ENCODE measurements at regions not wholly inside any gene's neighbourhood (a gene's known extent, or its start where the extent isn't known, plus 50 kb on each side); places are given as distances from the start of the nearest gene placed in this dataset.
"Not testable (repeated sequence)": the region's sequence is repeated elsewhere in the genome, so short reads cannot be mapped to it uniquely, and the experiment has no call there.

GRCh38 chr2:175342085-175342484 lies 160.6 kb upstream of the ATP5MC3 start:
- Histone ChIP-seq H3K9me3 (ENCODE audit: low read depth, low read length, poor library complexity, severe bottlenecking) (peaks cover 9% of the 10 kb centered on the region), H3K27ac (ENCODE audit: low read depth, low read length, poor library complexity, severe bottlenecking) (no peak overlapping the region), H3K36me3 (ENCODE audit: insufficient read depth, low read length, poor library complexity, severe bottlenecking) (no peaks in the 10 kb centered on the region), H3K4me3 (ENCODE audit: low read depth, low read length, poor library complexity, severe bottlenecking) (no peak overlapping the region), H3K27me3 (replicated peaks; ENCODE audit: insufficient read depth, low read depth, low read length, poor library complexity) (no peaks in the 10 kb centered on the region), H3K4me1 (ENCODE audit: insufficient read depth, low read length, poor library complexity, severe bottlenecking) (no peaks in the 10 kb centered on the region)
- ChIA-PET CTCF (no interaction called here), POLR2A (ENCODE audit: low non-redundant PET) (no interaction called here)
- no peak for DNase-seq (ENCODE audit: low spot score)
- intact Hi-C loops (cut with micrococcal nuclease; ENCODE audit: unreplicated experiment), result no loop called here
- TF ChIP-seq EZH2 (IDR thresholded peaks at IDR 0.05; ENCODE audit: borderline replicate concordance, low read depth, low read length, poor library complexity, severe bottlenecking) (no peak), CTCF (conservative IDR thresholded peaks at IDR 0.05; ENCODE audit: low read depth, low read length) (no peak)
- BruUV-seq (replicated peaks), result no TSS peak

GRCh38 chr2:175330195-175330594 lies 148.7 kb upstream of the ATP5MC3 start:
- H3K9me3 ChIP-seq (ENCODE audit: low read depth, low read length, poor library complexity, severe bottlenecking), result no peaks in the 10 kb centered on the region
- no peaks in the 10 kb centered on the region for H3K4me1 ChIP-seq (ENCODE audit: insufficient read depth, low read length, poor library complexity, severe bottlenecking)
- ChIA-PET POLR2A (ENCODE audit: low non-redundant PET) (no interaction called here), CTCF (no interaction called here)
- no peaks in the 10 kb centered on the region for H3K36me3 ChIP-seq (ENCODE audit: insufficient read depth, low read length, poor library complexity, severe bottlenecking)
- no peaks in the 10 kb centered on the region for H3K27me3 ChIP-seq (replicated peaks; ENCODE audit: insufficient read depth, low read depth, low read length, poor library complexity)
- intact Hi-C loops (cut with micrococcal nuclease; ENCODE audit: unreplicated experiment), result no loop called here
- no peak overlapping the region for H3K4me3 ChIP-seq (ENCODE audit: low read depth, low read length, poor library complexity, severe bottlenecking)
- DNase-seq (ENCODE audit: low spot score), result no peak
- TF ChIP-seq EZH2 (IDR thresholded peaks at IDR 0.05; ENCODE audit: borderline replicate concordance, low read depth, low read length, poor library complexity, severe bottlenecking) (no peak), CTCF (conservative IDR thresholded peaks at IDR 0.05; ENCODE audit: low read depth, low read length) (no peak)
- BruUV-seq (replicated peaks), result no TSS peak
- H3K27ac ChIP-seq (ENCODE audit: low read depth, low read length, poor library complexity, severe bottlenecking), result no peak overlapping the region

GRCh38 chr2:175326801-175327200 lies 145.3 kb upstream of the ATP5MC3 start:
- intact Hi-C loops (cut with micrococcal nuclease; ENCODE audit: unreplicated experiment), result no loop called here
- no peak for TF ChIP-seq CTCF (conservative IDR thresholded peaks at IDR 0.05; ENCODE audit: low read depth, low read length)
- no peak for TF ChIP-seq EZH2 (IDR thresholded peaks at IDR 0.05; ENCODE audit: borderline replicate concordance, low read depth, low read length, poor library complexity, severe bottlenecking)
- ChIA-PET CTCF (no interaction called here), POLR2A (ENCODE audit: low non-redundant PET) (no interaction called here)
- no peak overlapping the region for H3K4me3 ChIP-seq (ENCODE audit: low read depth, low read length, poor library complexity, severe bottlenecking)
- no peaks in the 10 kb centered on the region for H3K4me1 ChIP-seq (ENCODE audit: insufficient read depth, low read length, poor library complexity, severe bottlenecking)
- H3K9me3 ChIP-seq (ENCODE audit: low read depth, low read length, poor library complexity, severe bottlenecking), result no peaks in the 10 kb centered on the region
- H3K27ac ChIP-seq (ENCODE audit: low read depth, low read length, poor library complexity, severe bottlenecking), result no peak overlapping the region
- BruUV-seq (replicated peaks), result no TSS peak
- no peaks in the 10 kb centered on the region for H3K27me3 ChIP-seq (replicated peaks; ENCODE audit: insufficient read depth, low read depth, low read length, poor library complexity)
- H3K36me3 ChIP-seq (ENCODE audit: insufficient read depth, low read length, poor library complexity, severe bottlenecking), result no peaks in the 10 kb centered on the region
- no peak for DNase-seq (ENCODE audit: low spot score)

- POLR2A ChIA-PET (ENCODE audit: low non-redundant PET); intact Hi-C loops (cut with micrococcal nuclease; ENCODE audit: unreplicated experiment); CTCF ChIA-PET: not testable (repeated sequence)
Measured at GRCh38 chr2:175326164-175326563, 144.7 kb upstream of the ATP5MC3 start.

More at GRCh38 chr2:175326164-175326563, 144.7 kb upstream of the ATP5MC3 start:
- H3K36me3 ChIP-seq (ENCODE audit: insufficient read depth, low read length, poor library complexity, severe bottlenecking); BruUV-seq (replicated peaks); H3K27me3 ChIP-seq (replicated peaks; ENCODE audit: insufficient read depth, low read depth, low read length, poor library complexity); H3K4me3 ChIP-seq (ENCODE audit: low read depth, low read length, poor library complexity, severe bottlenecking); H3K27ac ChIP-seq (ENCODE audit: low read depth, low read length, poor library complexity, severe bottlenecking); H3K9me3 ChIP-seq (ENCODE audit: low read depth, low read length, poor library complexity, severe bottlenecking); H3K4me1 ChIP-seq (ENCODE audit: insufficient read depth, low read length, poor library complexity, severe bottlenecking); DNase-seq (ENCODE audit: low spot score): not testable (repeated sequence)

Measured in A673 (cell line).